GM18507 (cell line): ENCODE measurements at regions not wholly inside any gene's neighbourhood (a gene's known extent, or its start where the extent isn't known, plus 50 kb on each side); places are given as distances from the start of the nearest gene placed in this dataset.

Experiments
- DNase-seq: peaks from one replicate; pipeline ENCODE4 v3.0.0; 2011; ENCODE audit warnings: low read depth; ENCODE audit not compliant: insufficient read length; ENCODE audit errors: extremely low spot score
- FAIRE-seq: peaks from 2 replicates; lab custom pipeline; 2011; peaks lifted over from hg19 to GRCh38; lab: Jason Lieb, UNC

GRCh38 chr13:109647699-109648098 lies 138.7 kb downstream of the IRS2 start:
- DNase-seq (no peak), FAIRE-seq (no peak)

- FAIRE-seq (no peak), DNase-seq (no peak)
Observed at GRCh38 chr13:109647053-109647452, 139.3 kb downstream of the IRS2 start.

GRCh38 chr13:109646423-109646822 lies 140.0 kb downstream of the IRS2 start:
- FAIRE-seq (no peak), DNase-seq (no peak)

- FAIRE-seq, result no peak
- DNase-seq, result no peak
Observed at GRCh38 chr13:109645831-109646230, 140.6 kb downstream of the IRS2 start.

- FAIRE-seq (no peak), DNase-seq (no peak)
Observed at GRCh38 chr13:109644956-109645355, 141.4 kb downstream of the IRS2 start.

- DNase-seq (no peak), FAIRE-seq (no peak)
Observed at GRCh38 chr13:109644069-109644750, 142.2 kb downstream of the IRS2 start.

GRCh38 chr13:109642358-109642757 lies 144.0 kb downstream of the IRS2 start:
- FAIRE-seq (no peak), DNase-seq (no peak)

GRCh38 chr13:109636736-109637135 lies 149.6 kb downstream of the IRS2 start:
- FAIRE-seq (no peak), DNase-seq (no peak)

GRCh38 chr13:109631069-109631468 lies 155.3 kb downstream of the IRS2 start:
- DNase-seq (no peak), FAIRE-seq (no peak)

GRCh38 chr13:109630271-109630670 lies 156.1 kb downstream of the IRS2 start:
- no peak for FAIRE-seq
- no peak for DNase-seq

GRCh38 chr13:109629737-109630136 lies 156.6 kb downstream of the IRS2 start:
- no peak for FAIRE-seq
- no peak for DNase-seq

GRCh38 chr13:109628251-109628699 lies 158.1 kb downstream of the IRS2 start:
- FAIRE-seq, result no peak
- no peak for DNase-seq

- DNase-seq, result no peak
- FAIRE-seq, result no peak
Observed at GRCh38 chr13:109627649-109628048, 158.7 kb downstream of the IRS2 start.

GRCh38 chr13:109626386-109627171 lies 159.8 kb downstream of the IRS2 start:
- DNase-seq, result no peak
- FAIRE-seq, result no peak

GRCh38 chr13:109625156-109625555 lies 161.2 kb downstream of the IRS2 start:
- no peak for FAIRE-seq
- no peak for DNase-seq

- FAIRE-seq, result no peak
- DNase-seq, result no peak
Observed at GRCh38 chr13:109622006-109622405, 164.4 kb downstream of the IRS2 start.

- DNase-seq (no peak), FAIRE-seq (no peak)
Observed at GRCh38 chr13:109615721-109616420, 170.5 kb downstream of the IRS2 start.

GRCh38 chr13:109611912-109612691 lies 174.3 kb downstream of the IRS2 start:
- FAIRE-seq (no peak), DNase-seq (no peak)

GRCh38 chr13:109610517-109610916 lies 175.9 kb downstream of the IRS2 start:
- DNase-seq (no peak), FAIRE-seq (no peak)

- FAIRE-seq (no peak), DNase-seq (no peak)
Observed at GRCh38 chr13:109608503-109608902, 177.9 kb downstream of the IRS2 start.
